Upper lobe of left lung (tissue), 4 donors: ENCODE measurements at regions not wholly inside any gene's neighbourhood (a gene's known extent, or its start where the extent isn't known, plus 50 kb on each side); places are given as distances from the start of the nearest gene placed in this dataset.

Experiments used
- CTCF ChIP-seq, 6 experiments: fragments of 450-650 bp in 4 of 6; fragments of 200-600 bp in 2 of 6; sonication (generic) in 2 of 6; IDR thresholded peaks; one replicate each; pipeline ENCODE4 v1.5.1; 2016 to 2019; ENCODE audit warnings: antibody characterized with exemption in 6 of 6
- EP300 ChIP-seq, 4 donors: sonication (generic); formaldehyde crosslinking; IDR thresholded peaks; one replicate each; pipeline ENCODE4 v1.5.1; 2017; ENCODE audit warnings: antibody characterized with exemption in 4 of 4, control low read depth in 2 of 4
- POLR2A ChIP-seq, 4 donors: fragments of 450-650 bp; IDR thresholded peaks; one replicate each; pipeline ENCODE4 v1.5.1; 2016 to 2017; ENCODE audit warnings: antibody characterized with exemption in 4 of 4, mild to moderate bottlenecking in 2 of 4

- TF ChIP-seq CTCF (IDR thresholded peaks at IDR 0.05) (no peak), POLR2A (IDR thresholded peaks at IDR 0.05) (no peak), EP300 (IDR thresholded peaks at IDR 0.05) (no peak)
These were observed 398.7 kb upstream of the LRRTM4 start for GRCh38 chr2:77920838-77921366.
